Kidney capillary endothelial cell (primary cell): ENCODE measurements at regions not wholly inside any gene's neighbourhood (a gene's known extent, or its start where the extent isn't known, plus 50 kb on each side); places are given as distances from the start of the nearest gene placed in this dataset.
"Not testable (repeated sequence)": the region's sequence is repeated elsewhere in the genome, so short reads cannot be mapped to it uniquely, and the experiment has no call there.

Experiments used
- DNase-seq: peaks from one replicate; pipeline ENCODE4 v3.0.0-alpha.2; 2018; ENCODE audit warnings: low spot score

DNA sequence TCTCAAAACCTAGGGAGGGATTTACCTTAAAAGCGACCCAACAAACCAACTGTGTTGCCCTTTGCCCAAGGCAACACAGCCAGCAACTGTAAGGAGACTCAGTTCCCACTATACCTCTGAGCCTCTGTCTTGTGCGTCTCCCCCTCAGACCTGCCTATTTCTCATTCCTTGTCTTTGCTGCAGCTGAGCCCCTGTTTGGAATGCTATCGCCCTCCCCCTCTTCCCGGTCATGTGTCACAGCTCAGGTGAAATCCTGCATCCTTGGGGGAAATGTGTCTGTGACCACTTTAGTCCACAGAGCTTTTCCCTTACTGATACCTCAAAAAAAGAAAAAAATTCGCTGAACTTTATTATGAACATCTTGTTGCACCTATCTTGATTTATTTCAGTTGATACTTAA, 52.0 kb upstream of the LRIG1 start:
- DNase-seq, result no peak

DNA sequence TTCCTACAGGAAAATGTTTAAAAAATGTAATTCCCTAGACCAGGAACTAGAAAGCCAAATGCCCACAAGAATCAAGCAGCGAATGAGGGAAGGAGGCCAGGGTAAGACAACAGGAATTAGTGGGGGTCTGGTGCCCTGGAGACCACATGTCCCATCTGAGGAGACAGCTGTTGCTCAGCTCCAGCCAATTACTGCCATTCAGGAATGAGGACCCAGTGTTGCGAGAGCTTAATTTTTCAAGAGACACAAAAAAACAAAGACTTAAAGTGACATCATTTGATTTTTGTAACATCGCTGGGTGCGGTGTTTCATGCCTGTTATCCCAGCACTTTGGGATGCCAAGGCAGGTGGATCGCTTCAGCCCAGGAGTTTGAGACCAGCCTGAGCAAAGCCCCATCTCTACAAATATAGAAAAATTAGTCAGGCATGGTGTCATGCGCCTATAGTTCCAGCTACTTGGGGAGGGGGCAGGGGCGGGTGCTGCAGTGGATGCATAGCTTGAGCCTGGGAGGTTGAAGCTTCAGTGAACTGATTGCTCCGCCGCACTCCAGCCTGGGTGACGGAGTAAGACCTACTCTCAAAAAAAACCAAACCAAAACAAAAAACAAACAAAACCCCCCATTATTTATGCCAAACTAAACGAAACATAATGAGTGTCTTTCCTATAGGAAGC, 52.8 kb upstream of the LRIG1 start:
- DNase-seq, result no peak

DNA sequence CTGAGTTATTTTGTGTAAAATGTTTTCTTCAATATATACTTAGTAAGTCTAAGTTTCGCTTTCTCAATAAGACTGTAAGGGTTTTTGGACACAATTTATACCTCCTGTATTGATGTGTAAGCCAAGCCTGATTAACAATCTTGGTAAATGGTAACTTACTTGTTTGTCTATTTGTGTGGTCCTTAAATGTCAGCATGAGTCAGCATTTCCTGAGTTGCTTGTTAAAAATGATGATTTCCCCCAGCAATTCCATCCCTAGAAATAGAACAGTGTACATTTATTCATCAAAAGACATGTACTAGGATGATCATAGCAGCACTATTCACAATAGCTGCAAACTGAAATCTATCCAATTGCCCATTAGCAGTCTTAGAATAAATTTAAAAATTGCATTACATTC, 53.4 kb upstream of the LRIG1 start:
- DNase-seq, result peak; percentile 32

DNA sequence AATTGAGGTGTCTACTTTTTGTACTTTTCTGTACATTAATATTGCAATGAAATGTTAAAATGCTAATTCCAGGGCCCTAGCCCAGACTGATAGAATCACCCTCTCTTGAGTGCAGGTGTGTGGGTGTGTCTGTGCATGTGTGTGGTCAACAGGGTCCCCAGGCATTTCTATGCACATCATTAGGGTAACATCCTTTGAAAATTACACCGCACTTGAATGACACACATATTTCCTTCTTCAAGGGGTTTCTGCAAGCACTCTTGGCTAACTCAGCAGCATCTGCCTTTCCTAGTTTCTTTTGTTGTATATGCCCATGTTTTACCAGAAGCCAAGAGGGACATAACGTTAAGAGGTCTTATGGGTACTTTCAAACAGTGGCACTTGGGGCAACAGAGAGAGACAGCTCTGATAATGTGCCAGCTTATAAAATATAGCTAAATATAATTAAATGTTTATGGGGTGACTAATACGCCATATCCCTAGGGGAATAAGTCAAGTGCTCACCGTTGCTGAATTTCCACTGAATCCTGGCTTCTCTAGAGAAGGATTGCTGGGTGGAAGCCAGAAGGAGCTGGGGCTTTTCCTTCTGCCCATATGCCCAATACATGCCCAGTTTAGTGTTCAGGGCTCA, 54.5 kb upstream of the LRIG1 start:
- no peak for DNase-seq

DNA sequence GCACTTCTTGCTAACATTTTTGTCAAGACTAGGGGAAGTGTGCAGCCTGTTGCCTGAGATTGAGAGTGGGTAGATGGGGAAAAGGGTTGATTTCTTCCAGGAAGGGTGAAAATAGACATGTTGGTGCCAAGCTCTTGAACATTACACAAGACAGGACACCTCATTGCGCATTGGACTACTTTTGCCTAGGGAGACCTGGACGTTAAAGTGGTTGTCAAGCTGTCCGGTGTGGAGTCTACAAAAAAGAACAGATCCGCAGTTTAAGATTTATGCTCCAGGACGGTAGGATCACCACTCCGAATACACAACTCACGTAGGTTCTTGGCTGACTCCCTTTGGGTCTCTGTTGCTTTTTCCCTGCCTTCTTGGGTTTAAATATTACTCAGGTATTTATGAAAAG, 56.3 kb upstream of the LRIG1 start:
- no peak for DNase-seq

DNA sequence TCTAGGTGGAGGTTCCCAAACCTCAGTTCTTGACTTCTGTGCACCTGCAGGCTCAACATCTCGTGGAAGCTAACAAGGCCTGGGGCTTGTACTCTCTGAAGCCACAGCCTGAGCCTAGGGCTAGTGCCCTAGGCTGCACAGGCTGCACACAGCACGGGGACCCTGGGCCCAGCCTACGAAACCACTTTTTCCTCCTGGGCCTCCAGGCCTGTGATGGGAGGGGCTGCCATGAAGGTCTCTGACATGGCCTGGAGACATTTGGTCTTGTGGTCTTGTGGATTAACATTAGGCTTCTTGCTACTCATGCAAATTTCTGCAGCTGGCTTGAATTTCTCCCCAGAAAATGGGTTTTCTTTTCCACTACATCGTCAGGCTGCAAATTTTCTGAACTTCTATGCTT, 59.1 kb upstream of the LRIG1 start:
- DNase-seq, result not testable (repeated sequence)

DNA sequence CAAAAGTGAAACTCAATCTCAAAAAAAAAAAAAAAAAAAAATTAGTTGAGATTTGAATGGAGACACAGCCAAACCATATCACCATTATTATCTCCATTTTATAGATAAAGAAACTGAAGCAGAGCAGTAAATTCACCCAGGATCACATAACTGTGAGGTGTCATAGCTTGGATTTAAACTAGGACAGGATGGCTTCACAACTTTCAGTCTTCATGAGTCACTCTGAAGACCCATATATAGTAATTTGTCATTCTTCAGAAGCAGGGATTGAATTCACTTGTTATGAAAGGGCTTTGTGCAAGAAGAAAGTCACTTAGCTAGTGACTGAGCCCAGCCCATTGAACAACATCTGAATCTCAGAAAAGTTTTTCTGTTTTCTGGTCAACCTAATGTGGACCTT, 60.5 kb upstream of the LRIG1 start:
- peak; percentile 15 for DNase-seq

DNA sequence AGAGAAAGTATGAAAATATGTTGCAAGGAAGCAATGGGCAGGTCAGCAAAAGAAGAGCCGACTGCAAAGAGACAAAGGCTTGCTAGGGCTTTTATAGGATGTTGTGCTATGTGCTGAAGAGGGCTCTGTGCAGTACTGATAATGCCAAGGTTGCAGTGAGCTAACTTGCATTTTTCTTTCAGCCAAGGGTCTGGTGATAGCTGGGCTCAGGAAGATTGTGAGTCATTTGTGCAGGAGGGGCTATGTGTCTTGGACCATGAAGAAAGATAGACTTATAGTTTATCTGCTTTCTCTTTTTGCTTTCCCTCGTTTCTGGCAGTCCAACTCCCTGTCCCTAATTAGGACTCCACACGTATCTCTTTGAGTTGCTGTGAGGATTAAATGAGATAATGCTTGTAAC, 64.5 kb upstream of the LRIG1 start:
- DNase-seq, result no peak

DNA sequence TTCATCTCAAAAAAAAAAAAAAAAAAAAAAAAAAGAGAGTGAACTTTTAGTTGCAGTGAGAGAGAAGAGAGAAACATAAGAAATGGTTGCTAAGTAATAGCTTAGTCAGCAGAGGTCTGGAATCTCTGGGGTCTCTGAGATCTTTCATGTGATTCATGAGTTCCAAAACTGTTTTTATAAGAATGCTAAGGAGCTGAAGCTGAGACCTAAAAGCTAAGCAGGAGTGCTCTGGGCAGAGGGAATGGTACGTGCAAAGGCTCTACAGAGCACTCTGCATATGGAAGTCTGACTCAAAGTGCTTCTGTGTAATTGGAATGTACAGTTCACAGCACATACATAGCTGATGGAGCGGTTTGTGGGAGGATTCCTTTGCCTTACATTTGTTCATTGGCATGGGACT, 66.3 kb upstream of the LRIG1 start:
- no peak for DNase-seq

DNA sequence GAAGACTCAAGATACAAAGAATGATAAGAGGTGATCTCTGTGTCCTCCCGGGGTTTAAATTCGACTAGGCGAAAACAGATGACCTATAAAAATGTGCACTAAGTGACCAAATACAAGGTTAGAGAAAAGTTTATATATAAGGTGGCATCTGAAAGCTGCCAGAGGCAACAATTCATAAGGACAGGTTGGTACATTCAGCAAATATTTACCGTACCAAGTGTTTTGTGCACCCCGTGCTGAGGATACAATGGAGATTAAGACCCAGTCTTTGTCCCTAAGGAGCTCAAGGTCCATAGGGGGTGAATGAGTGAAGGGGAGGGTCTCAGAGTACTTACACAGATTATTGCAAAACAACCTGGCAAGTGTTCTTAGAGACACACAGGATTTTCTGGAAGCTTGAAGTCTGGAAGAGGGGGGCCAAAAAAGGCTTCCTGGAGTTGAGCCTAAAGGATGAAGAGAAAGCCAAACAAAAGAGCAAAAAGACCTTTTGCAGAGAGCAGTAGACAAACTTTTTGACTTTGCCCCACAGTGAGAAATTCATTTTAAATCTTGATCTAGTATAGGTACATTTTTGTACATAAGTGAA, 71.4 kb upstream of the LRIG1 start:
- DNase-seq, result no peak

DNA sequence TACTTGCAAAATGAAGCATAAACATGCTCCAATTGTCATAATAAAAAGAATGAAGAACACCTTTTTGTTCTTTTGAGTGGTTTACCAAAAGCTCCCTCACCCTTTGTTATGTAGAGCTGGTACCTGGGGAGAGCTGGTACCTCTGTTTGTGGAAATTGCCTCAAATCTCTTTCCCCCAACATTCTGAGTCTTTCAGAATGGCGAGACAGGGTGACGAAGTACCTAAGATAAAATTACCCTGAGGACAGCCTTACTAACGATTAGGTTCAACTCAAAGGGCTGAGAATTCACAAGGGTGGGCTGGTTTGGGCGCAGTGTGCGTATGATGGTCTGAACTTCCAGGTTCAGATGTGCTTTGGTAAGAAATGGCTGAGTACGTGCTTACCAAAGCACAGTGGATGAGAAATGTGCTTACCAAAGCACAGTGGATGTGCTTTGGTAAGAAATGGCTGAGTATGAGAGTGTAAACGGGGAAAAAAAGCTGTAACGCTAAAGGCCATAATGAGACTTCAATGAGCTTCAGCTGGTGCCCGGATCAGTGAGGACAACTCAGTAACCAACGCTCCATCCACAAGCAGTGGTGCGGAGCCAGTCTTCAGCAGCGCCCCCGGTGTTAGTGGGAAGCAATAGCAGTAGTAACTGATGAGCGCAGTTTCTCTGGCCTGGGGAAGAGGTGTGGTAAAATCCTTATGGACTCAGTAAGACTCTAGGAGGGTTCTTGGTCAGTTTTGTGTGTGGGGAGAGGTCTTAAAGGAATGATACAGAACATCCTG, 72.3 kb upstream of the LRIG1 start:
- no peak for DNase-seq

DNA sequence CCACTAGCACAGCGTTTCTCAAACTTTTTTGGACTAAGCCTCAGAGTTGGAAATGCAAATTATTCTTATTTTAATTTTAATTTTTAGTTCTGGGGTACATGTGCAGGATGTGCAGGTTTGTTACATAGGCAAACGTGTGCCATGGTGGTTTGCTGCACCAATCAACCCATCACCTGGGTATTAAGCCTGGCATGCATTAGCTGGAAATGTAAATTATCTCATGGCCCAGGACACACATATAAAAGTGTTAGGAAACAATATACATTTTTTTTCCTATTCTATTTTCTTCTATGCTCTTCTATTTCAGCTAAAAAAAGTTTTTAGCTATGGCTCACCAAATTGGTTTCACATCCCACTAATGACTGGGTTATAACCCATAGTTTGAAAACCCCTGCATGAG, 73.3 kb upstream of the LRIG1 start:
- no peak for DNase-seq

DNA sequence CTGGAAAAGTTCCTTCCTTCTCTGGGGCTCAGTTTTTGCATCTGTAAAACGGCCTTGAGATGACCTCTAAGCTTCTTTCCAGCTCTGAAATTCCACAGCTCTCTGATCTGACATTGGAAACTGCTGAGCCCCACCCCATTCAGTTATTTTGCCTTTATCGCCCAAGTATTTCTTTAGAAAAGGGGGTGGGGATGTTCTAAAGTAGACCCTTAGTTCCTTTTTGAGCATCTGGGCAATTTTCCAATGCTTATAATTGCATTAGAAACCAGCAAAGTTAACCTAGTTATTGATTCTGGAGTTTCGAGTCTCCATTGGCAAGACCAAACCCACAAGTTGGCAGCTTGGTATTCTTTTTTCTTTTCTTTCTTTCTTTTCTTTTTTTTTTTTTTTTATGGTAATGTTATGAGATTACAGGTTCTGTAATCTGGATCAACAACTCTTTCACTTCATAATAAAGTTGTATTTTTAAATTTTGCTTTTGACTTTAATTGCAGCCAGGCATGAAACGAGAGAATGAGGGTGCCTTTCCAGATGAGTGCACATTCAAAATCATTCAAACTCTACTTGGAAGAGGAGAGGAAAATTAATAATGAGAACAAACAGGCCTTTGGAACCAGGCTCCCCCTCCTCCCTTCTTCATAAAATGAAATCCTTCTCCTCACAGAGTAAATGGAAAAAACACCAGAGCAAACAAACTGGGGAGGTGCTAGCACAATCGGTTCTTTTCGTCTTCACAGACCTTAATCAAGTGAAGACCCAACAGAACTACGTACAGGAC, 76.8 kb upstream of the LRIG1 start:
- no peak for DNase-seq

DNA sequence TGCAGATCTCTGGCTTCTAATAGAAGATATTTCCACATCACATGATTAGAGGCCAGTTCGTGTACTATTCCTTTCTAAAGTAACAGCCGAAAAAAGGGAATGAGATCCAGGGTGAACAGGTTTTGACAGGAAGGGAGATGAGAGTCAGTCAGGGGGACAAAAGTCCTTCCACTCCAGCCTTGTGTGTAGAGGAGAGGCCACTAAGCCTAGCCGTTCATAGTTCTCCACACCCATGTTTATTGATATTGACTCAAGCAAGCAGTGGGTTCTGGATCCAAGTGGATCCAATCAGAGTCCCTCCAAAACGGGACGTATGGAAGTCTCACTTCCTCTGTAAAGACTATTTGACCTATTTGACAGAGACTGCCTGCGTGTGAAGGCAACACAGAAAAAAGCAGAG, 80.4 kb upstream of the LRIG1 start:
- DNase-seq, result no peak

DNA sequence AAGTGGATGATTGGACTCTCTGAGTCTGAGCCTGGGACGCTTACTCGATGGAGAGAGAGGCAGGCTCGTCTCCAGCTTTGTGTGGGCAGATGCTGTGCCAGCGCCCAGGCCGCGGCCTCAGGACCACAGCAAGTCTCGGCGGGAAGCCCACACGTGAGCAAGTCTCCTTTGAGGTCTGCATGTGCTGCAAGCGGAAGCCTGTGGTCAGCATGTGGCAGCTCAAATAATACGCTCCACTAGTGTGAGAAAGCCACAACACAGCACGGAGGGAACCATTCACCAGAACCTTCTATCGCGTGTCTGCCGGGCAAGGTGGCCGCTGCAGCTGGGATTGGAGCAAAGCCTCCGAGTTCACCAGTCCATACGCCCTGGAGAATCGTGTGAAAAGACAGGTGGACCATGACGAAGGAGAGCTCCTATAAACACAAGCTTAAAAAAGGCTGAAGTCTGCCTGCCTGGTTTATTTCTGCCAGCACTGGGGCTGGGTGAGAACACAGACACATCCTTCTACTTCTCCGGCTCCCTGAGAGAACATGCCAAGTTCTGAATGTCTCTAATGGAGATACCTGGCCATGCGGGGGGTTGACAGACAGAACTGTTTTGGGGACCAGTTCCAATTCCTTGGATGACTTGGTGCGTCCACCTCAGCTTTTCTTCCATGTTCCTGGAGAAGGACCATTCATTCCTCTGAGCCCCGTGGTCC, 82.0 kb upstream of the LRIG1 start:
- DNase-seq, result no peak

DNA sequence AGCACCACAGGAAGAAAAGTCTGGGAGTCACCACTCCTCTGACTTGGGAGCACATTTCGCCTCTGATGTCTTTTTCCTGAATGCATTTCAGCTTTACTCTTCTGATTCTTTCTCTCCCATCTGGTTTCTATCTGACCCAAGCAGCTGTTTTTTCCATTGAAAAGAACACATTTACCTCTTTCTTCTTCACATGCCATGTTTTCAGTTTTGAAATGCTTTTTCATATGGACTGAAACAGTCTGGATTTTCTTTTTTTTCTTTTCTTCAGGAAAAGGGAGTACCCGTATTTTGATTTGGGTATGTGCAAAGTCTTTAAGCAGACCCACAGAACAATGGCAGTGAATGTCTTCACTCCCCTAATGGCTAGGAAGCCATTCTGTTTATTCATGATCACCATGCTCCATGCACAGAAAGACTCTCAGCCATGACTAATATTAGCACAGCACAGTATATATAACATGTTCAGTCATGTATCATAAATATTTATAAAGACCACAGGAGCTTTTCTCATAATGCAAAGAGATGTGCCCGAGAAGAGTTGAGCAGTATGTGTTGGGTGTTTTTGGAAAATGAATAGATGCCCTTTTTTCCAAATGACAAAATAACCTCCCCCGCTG, 82.7 kb upstream of the LRIG1 start:
- DNase-seq, result no peak

DNA sequence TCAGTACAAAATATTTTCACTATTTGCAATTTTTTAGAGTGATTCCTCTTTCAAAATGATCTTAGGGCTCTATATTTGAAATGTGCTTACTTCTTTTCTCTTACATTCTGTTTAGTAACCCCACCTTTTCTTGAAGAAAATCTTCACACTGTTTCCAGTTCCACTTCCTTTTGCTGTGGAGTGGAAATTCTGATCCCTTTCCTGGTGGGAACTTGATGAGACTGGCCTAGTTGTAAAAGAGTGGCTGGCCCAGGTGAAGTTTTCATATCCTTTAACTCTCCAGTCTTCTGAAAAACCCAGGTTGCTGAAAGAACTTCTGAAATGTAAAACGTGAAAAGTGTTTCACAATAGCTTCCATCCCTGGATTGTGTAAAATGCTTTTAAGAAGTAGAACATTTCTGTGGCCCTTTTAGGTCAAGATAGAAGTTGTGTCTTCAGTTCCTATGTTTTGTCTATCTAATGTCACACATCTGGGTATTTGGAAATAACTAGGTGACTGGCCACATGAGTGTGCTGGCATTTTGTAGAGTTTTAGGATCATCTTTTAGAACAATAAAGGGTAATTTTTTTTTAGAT, 84.8 kb upstream of the LRIG1 start:
- no peak for DNase-seq

DNA sequence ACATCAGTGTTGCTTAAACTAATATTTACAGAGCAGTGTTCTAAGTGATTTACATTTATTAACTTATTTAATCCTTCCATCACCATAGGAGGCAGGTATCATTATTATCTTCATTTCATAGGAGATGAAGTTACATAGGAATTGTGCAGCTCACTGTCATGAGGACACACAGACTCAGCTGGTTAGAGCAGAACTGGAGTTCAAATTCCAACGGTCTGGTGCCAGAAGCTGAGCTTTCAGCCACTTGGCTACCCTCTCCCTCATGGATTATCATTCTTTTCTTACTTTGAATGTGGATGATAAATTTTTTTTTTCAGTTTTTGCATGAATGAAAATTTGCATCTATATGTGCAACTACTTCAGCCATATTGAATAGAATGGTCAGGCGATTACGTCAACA, 86.0 kb upstream of the LRIG1 start:
- DNase-seq, result no peak

DNA sequence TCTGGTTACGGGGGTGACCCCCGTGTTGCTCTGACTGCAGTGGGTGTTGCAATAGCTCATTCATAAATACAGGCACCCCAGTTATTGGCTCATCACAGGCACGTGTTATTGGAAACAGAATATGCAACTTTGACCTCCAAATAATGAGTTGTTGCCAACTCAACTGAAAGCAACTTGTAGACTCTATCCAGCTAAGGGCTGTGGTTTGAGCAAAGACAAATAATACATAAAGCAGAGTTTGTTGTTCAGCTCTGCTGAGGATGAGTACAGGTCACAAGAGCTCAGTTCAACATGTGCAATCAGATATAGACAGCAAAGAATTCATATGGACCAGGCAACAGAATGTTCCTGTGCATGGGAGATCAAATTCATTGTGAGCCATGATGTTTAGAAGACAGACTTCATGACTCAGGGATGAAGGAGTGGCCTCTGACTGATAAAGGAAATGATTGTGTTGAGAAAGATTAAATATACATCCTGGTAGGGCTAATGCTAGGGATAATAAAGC, 87.6 kb upstream of the LRIG1 start:
- no peak for DNase-seq

DNA sequence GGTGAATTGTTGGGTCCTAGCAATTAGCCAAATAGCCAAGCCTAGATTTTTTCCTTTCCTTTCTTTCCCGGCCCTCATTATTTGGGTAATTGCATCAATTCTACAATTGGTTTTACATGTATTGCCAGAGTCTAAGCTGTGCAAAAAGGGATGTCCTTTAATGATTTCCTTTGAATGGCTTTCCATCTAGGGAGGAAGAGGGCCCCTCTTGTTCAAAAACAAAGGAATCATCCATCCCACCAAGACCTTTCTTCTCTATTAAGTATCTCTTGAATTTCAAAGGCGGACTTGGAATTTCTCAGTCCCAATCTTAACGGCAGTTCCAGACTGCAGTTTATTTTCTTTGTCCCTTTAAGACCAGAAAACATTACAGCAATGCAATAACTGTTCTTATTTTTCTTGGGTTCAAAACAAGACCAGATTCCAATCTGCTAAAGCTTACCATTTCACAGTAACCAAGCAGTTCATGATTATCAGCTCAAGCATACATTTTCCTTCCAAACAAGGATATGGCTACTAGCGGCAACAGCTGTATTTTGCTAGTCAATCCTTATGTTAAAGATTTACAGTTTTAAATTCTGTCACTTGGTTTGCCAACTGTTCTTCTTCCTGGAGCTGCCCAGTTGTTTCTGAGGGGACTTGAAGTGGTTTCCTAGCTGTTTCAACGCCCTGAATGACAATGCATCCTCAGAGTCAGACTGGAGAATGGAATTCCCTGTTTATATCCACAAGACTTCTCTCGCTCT, 91.4 kb upstream of the LRIG1 start:
- DNase-seq, result no peak
